ENCODE measurements at regions not wholly inside any gene's neighbourhood (a gene's known extent, or its start where the extent isn't known, plus 50 kb on each side); places are given as distances from the start of the nearest gene placed in this dataset.

DNA sequence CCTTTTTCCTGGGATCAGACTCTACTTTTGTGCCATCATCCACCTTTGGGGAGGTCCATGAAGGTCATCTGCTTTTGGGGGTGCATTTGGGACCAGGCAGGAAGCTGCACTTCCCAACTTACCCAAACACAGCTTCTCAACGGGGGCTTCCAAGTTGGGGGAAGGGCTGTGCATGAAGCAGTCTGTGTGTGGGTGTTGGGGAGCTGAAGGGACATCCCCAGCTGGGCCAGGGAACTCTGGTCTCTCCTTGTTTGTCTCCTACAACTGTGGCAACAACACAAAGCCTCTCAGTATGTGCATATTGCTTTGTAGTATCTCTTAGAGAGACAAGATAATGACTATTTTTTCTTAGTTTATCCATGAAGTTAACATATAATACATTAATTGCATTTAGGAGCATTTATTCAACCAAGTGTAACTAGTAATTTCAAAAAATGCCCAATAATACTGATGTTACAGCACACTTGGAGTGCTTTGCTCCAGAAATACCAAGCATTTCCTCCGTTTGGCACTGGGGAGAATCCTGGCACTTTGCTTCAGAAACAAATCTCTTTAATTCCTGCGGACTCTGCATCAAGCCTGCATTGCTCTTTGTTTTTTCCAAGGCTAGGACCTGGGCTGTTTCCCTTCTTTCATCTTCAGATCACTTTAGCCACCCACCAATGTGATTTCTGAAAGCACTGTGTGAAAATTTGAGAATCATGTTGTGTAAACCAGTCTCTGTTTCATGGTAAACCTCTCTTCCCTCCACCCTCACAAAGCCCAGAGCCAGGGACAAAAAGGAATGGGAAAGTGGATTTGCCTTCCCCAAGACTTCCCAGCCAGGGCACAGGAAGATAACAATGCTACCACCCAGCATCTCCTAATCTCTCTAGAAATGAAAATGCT is 126.2 kb upstream of the PFN2 start:
- intact Hi-C loops (cut with DNase I, micrococcal nuclease), result no loop called here
- TF ChIP-seq CTCF (IDR thresholded peaks at IDR 0.05), result no peak
- Histone ChIP-seq H3K4me3 (no peak overlapping the region), H3K4me1 (ENCODE audit: low read depth) (no peaks in the 10 kb centered on the region), H3K36me3 (ENCODE audit: low read depth) (no peaks in the 10 kb centered on the region), H3K9me3 (no peaks in the 10 kb centered on the region)
- ATAC-seq (no peak), DNase-seq (no peak)

- no peak for TF ChIP-seq CTCF (IDR thresholded peaks at IDR 0.05)
- Histone ChIP-seq H3K36me3 (ENCODE audit: low read depth) (no peaks in the 10 kb centered on the region), H3K4me3 (no peak overlapping the region), H3K4me1 (ENCODE audit: low read depth) (no peaks in the 10 kb centered on the region), H3K9me3 (no peaks in the 10 kb centered on the region)
- DNase-seq (no peak), ATAC-seq (no peak)
- intact Hi-C loops (cut with DNase I, micrococcal nuclease), result no loop called here
These were observed 123.6 kb upstream of the PFN2 start for GRCh38 chr3:150094150-150094933.

GRCh38 chr3:150091626-150092025 is 120.9 kb upstream of the PFN2 start:
- H3K9me3 ChIP-seq, result no peaks in the 10 kb centered on the region
- no peak for ATAC-seq
- no peaks in the 10 kb centered on the region for H3K4me1 ChIP-seq (ENCODE audit: low read depth)
- H3K4me3 ChIP-seq, result no peak overlapping the region
- intact Hi-C loops (cut with DNase I, micrococcal nuclease), result no loop called here
- DNase-seq, result no peak
- no peaks in the 10 kb centered on the region for H3K36me3 ChIP-seq (ENCODE audit: low read depth)
- TF ChIP-seq CTCF (IDR thresholded peaks at IDR 0.05), result no peak

DNA sequence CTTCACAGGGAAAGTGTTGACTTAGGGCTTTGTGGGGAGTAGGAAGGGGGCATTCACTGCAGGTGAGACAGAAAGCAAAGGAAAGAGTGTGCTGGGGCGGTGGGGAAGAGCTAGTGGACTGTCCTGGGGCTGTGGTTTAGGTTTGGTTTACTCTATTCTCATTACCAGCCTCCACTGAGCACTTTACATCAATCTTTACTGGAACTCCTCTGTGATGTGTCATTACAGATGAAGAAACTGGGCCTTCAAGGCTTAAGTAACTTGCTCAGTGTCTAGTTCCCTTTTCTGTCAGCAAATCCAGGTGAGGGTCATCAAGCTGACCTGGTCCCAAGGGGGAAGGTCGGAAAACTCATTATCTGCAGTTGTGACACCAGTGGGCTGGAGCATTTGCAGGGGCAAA is 120.2 kb upstream of the PFN2 start:
- intact Hi-C loops (cut with DNase I, micrococcal nuclease), result no loop called here
- Histone ChIP-seq H3K36me3 (ENCODE audit: low read depth) (no peaks in the 10 kb centered on the region), H3K4me3 (no peak overlapping the region), H3K4me1 (ENCODE audit: low read depth) (no peaks in the 10 kb centered on the region), H3K9me3 (no peaks in the 10 kb centered on the region)
- no peak for ATAC-seq
- no peak for TF ChIP-seq CTCF (IDR thresholded peaks at IDR 0.05)
- DNase-seq, result no peak

DNA sequence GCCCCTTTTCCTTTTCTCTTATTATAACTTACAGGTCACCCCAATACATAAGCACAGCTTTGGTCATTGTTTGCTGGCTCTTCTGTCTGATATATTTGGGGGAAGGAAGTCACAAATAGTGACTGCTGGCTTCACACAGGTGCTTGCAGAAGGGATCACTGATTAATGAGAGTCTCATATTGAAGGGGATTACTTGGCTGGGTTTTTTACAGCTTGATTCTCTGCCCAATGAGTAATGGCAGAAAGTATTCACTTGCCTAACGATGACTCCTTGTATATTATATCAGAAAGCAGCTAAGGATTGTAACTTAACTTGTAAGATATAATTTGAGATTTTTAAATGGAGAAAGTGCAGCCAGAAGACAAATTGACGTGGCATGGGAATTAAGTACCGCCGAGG is 119.3 kb upstream of the PFN2 start:
- Histone ChIP-seq H3K9me3 (no peaks in the 10 kb centered on the region), H3K36me3 (ENCODE audit: low read depth) (no peaks in the 10 kb centered on the region), H3K4me3 (no peak overlapping the region), H3K4me1 (ENCODE audit: low read depth) (no peaks in the 10 kb centered on the region)
- ATAC-seq (no peak), DNase-seq (no peak)
- no peak for TF ChIP-seq CTCF (IDR thresholded peaks at IDR 0.05)
- intact Hi-C loops (cut with DNase I, micrococcal nuclease), result no loop called here
